Hepatocyte (in vitro differentiated cells): ENCODE measurements at regions not wholly inside any gene's neighbourhood (a gene's known extent, or its start where the extent isn't known, plus 50 kb on each side); places are given as distances from the start of the nearest gene placed in this dataset.

Experiments
- DNase-seq: peaks from one replicate; pipeline ENCODE4 v3.0.0-alpha.2; 2016; ENCODE audit warnings: low spot score
- H2AFZ ChIP-seq: fragments of 200-600 bp; sonication (generic); 2 replicates; pipeline ENCODE4 v1.6.0; 2016; ENCODE audit warnings: antibody characterized with exemption, mild to moderate bottlenecking
- H3K27ac ChIP-seq: fragments of 200-600 bp; sonication (generic); 2 replicates; pipeline ENCODE4 v1.5.1; 2016; ENCODE audit warnings: mild to moderate bottlenecking
- H3K27me3 ChIP-seq: fragments of 200-600 bp; sonication (generic); 2 replicates; pipeline ENCODE4 v1.6.1; 2016
- H3K36me3 ChIP-seq: fragments of 200-600 bp; sonication (generic); replicated peaks from 2 replicates; pipeline ENCODE4 v1.5.1; 2016; ENCODE audit warnings: low read depth; ENCODE audit not compliant: insufficient read depth
- H3K4me1 ChIP-seq: fragments of 200-600 bp; sonication (generic); 2 replicates; pipeline ENCODE4 v1.5.1; 2016; ENCODE audit warnings: mild to moderate bottlenecking, moderate library complexity; ENCODE audit not compliant: insufficient read depth
- H3K4me2 ChIP-seq: fragments of 200-600 bp; sonication (generic); 2 replicates; pipeline ENCODE4 v1.6.0; 2016
- H3K4me3 ChIP-seq: fragments of 200-600 bp; sonication (generic); 2 replicates; pipeline ENCODE4 v1.5.1; 2016; ENCODE audit warnings: mild to moderate bottlenecking
- H3K79me2 ChIP-seq: fragments of 200-600 bp; sonication (generic); 2 replicates; pipeline ENCODE4 v1.6.0; 2017; ENCODE audit warnings: mild to moderate bottlenecking
- H3K9me2 ChIP-seq: fragments of 200-600 bp; sonication (generic); replicated peaks from 2 replicates; pipeline ENCODE4 v1.6.0; 2017; ENCODE audit warnings: mild to moderate bottlenecking; ENCODE audit not compliant: insufficient read depth
- H3K9me3 ChIP-seq: fragments of 200-600 bp; sonication (generic); 2 replicates; pipeline ENCODE4 v1.5.1; 2016; ENCODE audit warnings: low read depth, mild to moderate bottlenecking
- H4K20me1 ChIP-seq: fragments of 200-600 bp; sonication (generic); 2 replicates; pipeline ENCODE4 v1.6.0; 2016; ENCODE audit warnings: mild to moderate bottlenecking; ENCODE audit not compliant: insufficient read depth, poor library complexity, severe bottlenecking
- EZH2 ChIP-seq: fragments of 200-600 bp; sonication (generic); IDR thresholded peaks from 2 replicates; pipeline ENCODE4 v1.6.1; 2016; ENCODE audit warnings: antibody characterized with exemption, mild to moderate bottlenecking, borderline replicate concordance
- EZH2phosphoT487 ChIP-seq: fragments of 200-600 bp; sonication (generic); IDR thresholded peaks from one replicate; pipeline ENCODE4 v1.6.1; 2018; ENCODE audit warnings: antibody characterized with exemption, mild to moderate bottlenecking, low read depth, moderate library complexity; ENCODE audit not compliant: unreplicated experiment, severe bottlenecking
- WGBS: methylation state at CpG from one replicate; pipeline ENCODE4 v1.1.6; 2016; ENCODE audit warnings: low lambda C conversion rate; ENCODE audit errors: missing lambda C conversion rate; 5-methylcytosine and 5-hydroxymethylcytosine counted together
- TF ChIP-seq, protein P1 (sequence below): fragments of 200-600 bp; sonication (generic); IDR thresholded peaks from 2 replicates; pipeline ENCODE4 v1.5.1; 2016; ENCODE audit warnings: antibody characterized with exemption, mild to moderate bottlenecking; ENCODE audit not compliant: poor library complexity

GRCh38 chr15:89038146-89038545 lies 50.1 kb upstream of the ABHD2 start:
- WGBS, result 90% methylated on average over 8 of the region's 8 CpGs
- Histone ChIP-seq H3K4me2 (no peak overlapping the region), H3K4me1 (no peaks in the 10 kb centered on the region), H3K9me3 (no peaks in the 10 kb centered on the region), H3K79me2 (no peaks in the 10 kb centered on the region), H3K9me2 (no peaks in the 10 kb centered on the region), H4K20me1 (no peaks in the 10 kb centered on the region), H3K36me3 (no peaks in the 10 kb centered on the region), H3K4me3 (no peak overlapping the region), H3K27ac (no peak overlapping the region), H2AFZ (no peak overlapping the region), H3K27me3 (no peaks in the 10 kb centered on the region)
- no peak for DNase-seq
- TF ChIP-seq, protein P1, sequence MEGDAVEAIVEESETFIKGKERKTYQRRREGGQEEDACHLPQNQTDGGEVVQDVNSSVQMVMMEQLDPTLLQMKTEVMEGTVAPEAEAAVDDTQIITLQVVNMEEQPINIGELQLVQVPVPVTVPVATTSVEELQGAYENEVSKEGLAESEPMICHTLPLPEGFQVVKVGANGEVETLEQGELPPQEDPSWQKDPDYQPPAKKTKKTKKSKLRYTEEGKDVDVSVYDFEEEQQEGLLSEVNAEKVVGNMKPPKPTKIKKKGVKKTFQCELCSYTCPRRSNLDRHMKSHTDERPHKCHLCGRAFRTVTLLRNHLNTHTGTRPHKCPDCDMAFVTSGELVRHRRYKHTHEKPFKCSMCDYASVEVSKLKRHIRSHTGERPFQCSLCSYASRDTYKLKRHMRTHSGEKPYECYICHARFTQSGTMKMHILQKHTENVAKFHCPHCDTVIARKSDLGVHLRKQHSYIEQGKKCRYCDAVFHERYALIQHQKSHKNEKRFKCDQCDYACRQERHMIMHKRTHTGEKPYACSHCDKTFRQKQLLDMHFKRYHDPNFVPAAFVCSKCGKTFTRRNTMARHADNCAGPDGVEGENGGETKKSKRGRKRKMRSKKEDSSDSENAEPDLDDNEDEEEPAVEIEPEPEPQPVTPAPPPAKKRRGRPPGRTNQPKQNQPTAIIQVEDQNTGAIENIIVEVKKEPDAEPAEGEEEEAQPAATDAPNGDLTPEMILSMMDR, result no peak
- TF ChIP-seq EZH2 (no peak), EZH2phosphoT487 (no peak)
